ENCODE measurements at regions not wholly inside any gene's neighbourhood (a gene's known extent, or its start where the extent isn't known, plus 50 kb on each side); places are given as distances from the start of the nearest gene placed in this dataset.

- TF ChIP-seq CTCF (IDR thresholded peaks at IDR 0.05) (no peak), EZH2phosphoT487 (IDR thresholded peaks at IDR 0.05) (no peak)
These were observed 64.8 kb upstream of the SOX5 start for GRCh38 chr12:24014240-24014639.

Data from neural progenitor cell (in vitro differentiated cells).